ENCODE measurements at regions not wholly inside any gene's neighbourhood (a gene's known extent, or its start where the extent isn't known, plus 50 kb on each side); places are given as distances from the start of the nearest gene placed in this dataset.
"Not testable (repeated sequence)": the region's sequence is repeated elsewhere in the genome, so short reads cannot be mapped to it uniquely, and the experiment has no call there.

DNA sequence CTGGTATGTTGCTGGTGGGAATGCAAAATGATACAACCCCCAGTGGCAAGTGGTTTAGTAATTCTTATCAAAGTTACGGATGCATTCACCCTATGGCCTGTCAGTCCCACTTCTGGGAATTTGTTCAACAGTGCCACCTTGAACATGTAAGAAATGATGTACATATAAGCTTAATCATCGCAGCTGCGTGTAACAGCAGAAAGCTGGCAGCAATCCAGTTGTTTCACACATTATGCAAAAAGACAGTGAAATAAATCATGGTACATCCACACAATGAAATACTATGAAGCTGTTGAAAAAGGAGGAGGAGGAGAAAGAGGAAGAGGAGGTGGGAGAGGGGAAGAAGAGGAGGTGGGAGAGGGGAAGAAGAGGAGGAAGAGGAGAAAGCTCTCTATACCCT, 76.2 kb upstream of the MYL10 start:
- no peak for DNase-seq (ENCODE audit: extremely low read depth in 1 of 11, low read depth in 9 of 11, low spot score in 4 of 11)

DNA sequence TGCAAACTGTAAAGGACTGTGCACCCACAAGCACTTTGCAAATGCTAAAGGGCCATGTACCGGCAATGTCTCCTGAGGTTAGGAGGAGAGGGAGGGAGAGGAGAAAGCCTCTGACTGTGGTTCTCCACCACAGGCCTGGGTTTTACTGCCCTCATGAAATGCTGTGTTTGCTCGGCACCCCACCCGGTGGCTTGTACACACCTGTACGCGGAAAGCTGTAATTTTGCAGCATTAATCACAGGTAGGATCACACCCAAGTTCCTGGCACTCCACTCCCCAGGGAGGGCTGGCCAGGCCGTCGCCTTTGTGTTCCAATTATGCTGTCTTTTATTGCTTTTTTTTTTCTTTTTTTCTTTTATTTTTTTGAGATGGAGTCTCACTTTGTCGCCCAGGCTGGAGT, 78.5 kb upstream of the MYL10 start:
- DNase-seq (ENCODE audit: extremely low read depth in 1 of 11, low read depth in 9 of 11, low spot score in 4 of 11): no peak

DNA sequence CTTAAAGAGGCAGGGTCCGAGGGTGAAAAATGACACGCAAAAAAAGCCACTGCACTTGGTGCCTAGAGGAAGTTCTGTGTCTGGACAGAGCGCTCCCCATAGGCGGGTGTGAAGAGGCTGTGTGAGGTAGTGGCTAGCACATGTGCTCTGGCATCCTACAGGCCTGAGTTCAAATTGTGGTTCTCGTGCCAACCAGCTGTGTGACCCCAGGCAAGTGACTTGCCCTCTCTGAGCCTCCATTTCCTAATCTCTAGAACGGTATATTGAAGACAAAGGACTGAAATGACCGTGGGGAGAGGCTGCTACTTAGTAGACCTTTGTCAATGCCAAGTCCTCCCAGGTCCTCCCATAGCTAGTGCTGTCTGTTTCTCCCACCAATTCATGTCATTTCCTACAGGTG, 79.1 kb upstream of the MYL10 start:
- no peak for DNase-seq (ENCODE audit: extremely low read depth in 1 of 11, low read depth in 9 of 11, low spot score in 4 of 11)

DNA sequence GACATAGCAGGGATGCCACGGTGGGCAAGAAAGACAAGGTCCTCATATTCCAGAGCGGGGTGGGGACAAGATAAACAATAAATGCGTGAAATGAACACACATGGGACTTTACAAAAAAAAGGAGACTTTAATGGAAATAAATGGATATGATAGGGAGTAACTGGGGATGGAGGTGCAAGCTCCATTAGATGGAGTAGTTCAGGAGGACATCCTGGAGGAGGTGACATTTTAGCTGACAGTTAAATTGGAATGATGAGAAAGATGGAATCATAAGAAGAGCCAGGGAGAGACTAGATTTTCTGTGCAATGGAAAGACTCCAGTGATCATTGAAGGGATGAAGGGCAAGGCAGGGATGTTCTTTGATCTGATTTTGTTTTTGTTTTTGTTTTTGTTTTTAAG, 83.6 kb upstream of the MYL10 start:
- no peak for DNase-seq (ENCODE audit: extremely low read depth in 1 of 11, low read depth in 9 of 11, low spot score in 4 of 11)

DNA sequence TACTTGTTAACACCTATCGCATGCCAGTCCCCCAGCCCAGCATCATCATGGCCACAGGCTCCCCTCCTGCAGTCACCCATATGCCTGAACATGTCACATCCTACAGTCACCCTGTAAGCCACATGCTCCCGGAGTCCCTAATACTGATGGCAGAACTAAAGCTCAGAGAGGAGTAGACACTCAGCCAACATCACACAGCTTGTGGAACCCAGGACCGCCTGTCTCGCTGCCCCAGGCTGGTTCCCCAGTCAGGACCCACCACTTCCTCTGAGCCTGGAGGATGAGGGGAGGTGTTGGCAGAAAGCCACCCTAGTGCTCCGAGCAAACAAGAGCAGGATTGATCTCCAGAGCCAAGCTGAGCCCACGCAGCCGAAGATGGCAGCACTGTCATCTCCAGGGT, 85.0 kb upstream of the MYL10 start:
- no peak for DNase-seq (ENCODE audit: extremely low read depth in 1 of 11, low read depth in 9 of 11, low spot score in 4 of 11)

DNA sequence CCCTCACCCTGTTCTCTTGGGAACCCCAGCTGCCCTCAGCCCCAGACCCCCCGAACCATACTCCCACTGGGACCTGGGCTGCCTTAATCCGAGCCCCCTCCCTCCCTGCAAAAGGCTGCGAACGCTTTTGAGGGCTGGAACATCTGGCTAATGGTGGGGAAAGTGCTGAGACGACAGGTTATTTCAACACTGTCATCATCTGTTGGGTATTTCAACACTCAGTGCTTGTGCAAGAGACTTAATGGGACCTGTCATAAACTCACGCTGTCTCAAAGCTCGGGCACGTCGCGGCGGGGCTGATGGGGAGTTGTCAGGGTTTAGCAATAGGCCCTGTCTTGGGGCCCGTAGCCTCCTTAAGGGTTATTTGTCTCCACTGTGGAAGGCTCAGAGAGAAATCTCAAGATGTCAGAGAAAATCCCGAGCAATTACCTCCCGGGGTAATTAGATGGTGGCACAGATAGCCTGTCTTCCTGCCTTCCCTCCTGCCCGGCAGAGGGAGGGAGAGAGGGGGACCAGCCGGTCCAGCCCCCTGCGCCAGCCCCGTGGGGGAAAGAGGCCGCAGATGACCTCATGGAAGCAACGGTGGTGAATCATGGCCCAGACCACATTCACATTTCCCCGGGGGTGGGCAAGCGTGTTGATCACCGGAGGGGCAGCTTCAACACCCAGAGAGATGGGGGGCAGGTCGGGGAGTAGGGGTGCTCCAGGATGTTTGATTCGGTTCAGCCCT, 88.7 kb upstream of the MYL10 start:
- DNase-seq (ENCODE audit: extremely low read depth in 1 of 11, low read depth in 9 of 11, low spot score in 4 of 11): no peak

DNA sequence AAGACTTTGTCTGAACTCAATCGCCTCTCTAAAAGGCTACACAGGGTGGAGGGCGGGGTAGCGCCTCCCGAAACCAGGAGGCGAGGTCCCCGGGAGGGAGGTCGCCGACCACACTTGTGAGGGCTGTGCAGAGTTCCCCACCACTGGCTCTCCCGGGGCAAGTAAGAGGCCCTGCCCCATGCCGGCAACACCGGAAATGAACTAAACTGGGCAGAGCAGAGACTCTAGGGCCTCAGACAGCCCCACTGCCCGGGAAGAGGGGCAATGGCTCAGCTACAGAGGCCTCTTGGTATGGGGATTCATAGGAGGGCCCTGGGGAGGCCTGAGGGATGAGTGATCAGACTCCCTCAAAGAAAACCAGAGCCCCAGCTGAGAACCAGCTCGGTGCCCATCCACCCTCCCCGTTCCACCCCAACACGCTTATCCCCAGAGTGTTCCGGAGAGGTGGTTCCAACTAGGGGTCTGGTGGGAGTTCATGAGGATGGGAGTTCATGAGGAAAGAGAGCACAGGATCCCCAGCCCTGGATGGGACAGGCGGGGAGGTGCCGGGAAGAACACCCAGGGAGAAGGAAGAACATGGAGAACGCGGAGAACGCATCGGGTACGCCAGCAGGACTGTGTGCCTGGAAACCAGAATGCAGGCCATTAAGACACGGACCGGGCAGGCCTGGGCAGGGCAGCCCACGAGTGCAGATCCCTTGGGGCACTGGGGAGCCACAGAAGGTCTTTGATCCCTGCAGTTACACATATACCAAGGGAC, 89.4 kb upstream of the MYL10 start:
- DNase-seq (ENCODE audit: extremely low read depth in 1 of 11, low read depth in 9 of 11, low spot score in 4 of 11): no peak

DNA sequence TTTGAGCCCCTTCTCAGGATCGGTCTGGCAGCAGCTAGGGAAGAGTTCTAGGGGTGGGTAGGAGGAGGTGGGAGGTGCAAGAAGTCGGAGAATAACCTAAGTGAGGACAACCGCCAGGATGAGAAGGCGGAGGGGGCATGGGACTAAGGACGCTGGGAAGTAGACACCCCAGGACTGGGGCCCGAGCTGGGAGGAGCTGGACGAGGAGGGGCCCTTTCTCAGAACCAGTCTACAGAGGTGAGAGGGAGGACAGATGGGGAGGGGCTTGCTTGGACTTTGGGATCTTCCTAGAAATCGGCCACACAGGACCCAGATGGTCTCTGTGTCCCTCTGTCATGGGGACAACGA, 90.0 kb upstream of the MYL10 start:
- no peak for DNase-seq (ENCODE audit: extremely low read depth in 1 of 11, low read depth in 9 of 11, low spot score in 4 of 11)

DNA sequence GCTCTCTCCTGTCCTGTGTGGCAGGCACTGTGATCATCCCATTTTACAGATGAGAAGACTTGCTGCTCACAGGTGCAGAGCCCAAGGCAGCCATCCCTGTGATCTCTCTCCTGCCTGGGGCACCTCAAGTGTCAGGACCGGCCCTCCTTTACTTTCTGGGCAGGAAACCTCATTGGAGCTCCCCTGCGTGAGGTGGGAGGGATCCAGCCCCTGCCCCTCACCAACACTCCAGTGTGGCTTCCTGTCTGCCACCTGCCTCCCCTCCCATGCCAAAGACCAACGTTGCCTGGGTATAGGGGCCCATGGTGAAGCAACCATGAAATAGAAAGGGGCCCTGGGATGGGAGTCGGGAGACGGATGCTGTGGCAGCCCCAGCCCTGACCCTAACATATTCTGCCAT, 91.2 kb upstream of the MYL10 start:
- DNase-seq (ENCODE audit: extremely low read depth in 1 of 11, low read depth in 9 of 11, low spot score in 4 of 11): no peak

DNA sequence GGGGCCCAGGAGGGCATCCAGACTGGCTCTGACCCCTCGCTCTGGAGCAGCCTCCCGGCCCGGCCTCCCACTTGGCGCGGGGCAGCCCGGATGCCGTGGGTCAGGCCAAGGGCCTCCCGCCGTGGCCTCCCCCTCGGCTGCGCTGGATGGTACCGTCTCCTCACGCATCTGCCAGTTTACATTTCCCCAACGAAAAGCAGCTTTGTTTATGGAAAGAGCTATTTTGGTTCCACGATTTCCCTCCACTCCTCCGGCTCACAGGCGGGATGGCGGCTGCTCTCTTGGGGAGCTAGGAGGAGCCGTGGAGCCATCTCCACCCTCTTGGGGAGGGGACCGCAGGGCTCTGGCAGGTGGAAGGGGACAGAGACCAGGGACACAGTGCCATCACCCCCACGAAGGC, 93.2 kb upstream of the MYL10 start:
- DNase-seq (ENCODE audit: extremely low read depth in 1 of 11, low read depth in 9 of 11, low spot score in 4 of 11): no peak

DNA sequence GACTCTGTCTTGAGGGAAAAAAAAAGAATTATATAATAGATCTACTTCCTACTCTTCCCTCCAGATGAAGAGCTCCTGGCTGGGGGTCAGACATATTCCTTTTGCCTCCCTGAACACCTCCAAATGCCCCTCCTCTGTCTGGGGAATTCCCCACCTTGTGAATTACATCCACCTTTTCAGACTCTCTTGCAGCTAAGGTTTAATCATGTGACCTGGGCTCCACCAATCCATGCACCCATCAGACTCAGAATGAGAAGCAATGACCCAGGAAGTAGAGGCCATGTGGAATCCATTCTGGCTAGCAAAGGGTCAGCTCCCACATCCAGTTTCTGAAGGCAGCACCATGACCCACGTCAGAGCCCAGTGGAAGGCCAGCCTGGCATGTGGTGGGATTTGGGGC, 93.6 kb upstream of the CUX1 start:
- no peak for DNase-seq (ENCODE audit: extremely low read depth in 1 of 11, low read depth in 9 of 11, low spot score in 4 of 11)

DNA sequence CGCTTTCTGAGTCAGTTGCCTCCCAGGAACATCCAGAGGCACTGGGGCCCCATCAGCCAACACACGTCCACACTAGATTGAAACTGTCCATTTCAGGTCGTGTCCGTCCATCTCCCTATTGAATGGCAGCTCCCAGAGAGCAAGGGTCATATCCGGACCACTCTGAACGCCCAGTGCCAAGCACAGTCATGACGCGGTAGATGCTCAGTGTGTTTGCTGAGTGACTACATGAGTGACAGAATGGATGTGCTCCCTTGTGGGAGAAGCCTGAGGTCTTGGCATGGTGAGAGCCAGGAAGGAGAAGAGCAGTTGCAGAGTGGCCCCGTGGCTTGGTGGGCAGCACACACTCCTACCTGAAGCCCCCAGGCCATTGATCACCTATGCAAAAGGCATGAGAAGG, 92.5 kb upstream of the CUX1 start:
- no peak for DNase-seq (ENCODE audit: extremely low read depth in 1 of 11, low read depth in 9 of 11, low spot score in 4 of 11)

DNA sequence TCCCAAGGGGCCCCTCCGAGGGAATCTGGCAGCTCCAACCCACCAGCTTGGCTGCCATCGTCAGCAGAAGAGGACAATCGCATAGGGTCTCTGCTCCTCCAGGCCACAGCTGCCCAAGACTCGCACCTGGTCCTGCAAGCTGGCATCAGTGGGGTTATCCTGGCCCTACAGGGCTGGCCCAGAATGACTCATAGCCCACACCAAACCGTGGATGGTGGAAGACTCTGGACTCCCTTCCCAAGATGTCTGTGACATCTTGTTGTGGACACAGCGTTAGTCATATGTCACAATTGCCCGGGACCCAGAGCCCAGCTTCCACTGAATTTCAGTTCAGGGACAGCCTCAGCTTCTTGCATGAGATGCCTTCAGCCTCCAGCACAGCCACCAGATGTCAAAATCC, 91.5 kb upstream of the CUX1 start:
- no peak for DNase-seq (ENCODE audit: extremely low read depth in 1 of 11, low read depth in 9 of 11, low spot score in 4 of 11)

DNA sequence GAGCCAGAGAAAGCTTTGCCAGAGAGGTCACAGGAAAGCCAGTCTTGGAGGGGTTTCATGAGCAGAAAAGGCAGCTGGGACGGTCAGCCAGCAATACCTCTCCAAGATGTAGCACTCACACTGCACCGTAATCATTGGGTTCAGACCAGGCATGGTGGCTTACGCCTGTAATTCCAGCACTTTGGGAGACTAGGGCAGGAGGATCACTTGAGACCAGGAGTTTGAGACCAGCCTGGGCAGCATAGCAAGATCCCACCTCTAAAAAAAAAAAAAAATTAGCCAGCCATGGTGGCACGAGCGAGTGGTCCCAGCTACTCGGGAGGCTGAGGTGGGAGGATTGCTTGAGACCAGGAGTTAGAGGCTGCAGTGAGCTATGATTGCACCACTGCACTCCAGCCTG, 90.2 kb upstream of the CUX1 start:
- DNase-seq (ENCODE audit: extremely low read depth in 1 of 11, low read depth in 9 of 11, low spot score in 4 of 11): no peak

DNA sequence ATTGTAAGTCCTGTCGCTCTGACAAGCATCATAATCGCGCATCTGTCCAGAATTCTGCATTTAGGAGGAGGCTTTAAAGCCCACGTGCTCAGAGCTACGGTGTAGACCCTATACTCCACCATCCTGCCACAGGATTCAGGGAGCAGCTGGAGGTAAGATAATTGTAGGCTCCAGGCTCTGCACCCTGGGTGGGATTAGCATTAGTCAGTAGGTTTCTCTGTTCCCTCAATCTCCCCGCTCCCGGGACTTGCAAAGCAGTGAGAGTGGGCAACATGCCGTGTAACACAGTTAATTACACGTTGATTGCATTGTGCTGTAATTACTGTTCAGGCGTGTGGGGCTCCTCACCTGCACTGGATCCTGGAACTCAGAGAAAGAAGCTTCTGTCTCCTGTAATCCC, 89.3 kb upstream of the CUX1 start:
- DNase-seq (ENCODE audit: extremely low read depth in 1 of 11, low read depth in 9 of 11, low spot score in 4 of 11): no peak

DNA sequence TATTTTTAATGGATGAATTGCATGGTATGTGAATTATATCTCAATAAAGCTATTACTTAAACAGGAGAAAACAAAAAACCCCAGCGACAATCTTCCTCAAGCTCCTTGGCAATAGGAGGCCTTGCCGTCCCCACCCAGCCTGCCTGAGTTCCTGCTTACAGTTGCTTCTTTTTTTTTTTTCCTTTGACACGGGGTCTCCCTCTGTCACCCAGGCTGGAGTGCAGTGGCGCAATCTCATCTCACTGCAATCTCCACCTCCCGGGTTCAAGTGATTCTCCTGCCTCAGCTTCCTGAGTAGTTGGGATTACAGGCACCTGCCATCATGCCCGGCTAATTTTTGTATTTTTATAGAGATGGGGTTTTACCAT, 88.6 kb upstream of the CUX1 start:
- not testable (repeated sequence) for DNase-seq (ENCODE audit: extremely low read depth in 1 of 11, low read depth in 9 of 11, low spot score in 4 of 11)

DNA sequence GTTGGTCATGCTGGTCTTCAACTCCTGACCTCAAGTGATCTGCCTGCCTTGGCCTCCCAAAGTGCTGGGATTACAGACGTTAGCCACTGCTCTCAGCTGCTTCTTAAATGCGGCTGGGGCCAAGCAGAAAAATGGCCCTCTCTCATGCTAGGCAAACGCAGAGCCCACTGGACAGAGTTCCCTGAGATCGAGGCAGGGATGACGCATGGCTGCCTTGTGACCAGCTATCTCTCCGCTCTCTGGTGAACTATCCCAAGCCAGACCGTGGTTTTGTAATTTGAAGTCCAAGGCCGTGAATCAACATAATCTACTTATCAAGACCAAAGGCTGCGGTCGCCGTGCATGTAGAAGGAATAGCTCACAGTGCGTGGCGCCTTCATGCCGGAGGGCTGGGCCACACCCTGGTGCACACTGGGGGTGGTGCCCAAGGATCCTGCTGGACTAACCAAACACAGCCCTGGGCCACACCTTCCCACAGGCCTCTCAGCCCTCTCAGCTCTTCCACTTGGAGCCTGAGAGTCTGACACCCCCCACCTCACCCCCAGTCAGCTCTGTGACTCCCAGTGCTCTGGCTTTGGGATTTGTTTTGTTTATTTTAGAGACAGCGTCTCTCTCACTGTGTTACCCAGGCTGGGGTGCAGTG, 88.1 kb upstream of the CUX1 start:
- no peak for DNase-seq (ENCODE audit: extremely low read depth in 1 of 11, low read depth in 9 of 11, low spot score in 4 of 11)

DNA sequence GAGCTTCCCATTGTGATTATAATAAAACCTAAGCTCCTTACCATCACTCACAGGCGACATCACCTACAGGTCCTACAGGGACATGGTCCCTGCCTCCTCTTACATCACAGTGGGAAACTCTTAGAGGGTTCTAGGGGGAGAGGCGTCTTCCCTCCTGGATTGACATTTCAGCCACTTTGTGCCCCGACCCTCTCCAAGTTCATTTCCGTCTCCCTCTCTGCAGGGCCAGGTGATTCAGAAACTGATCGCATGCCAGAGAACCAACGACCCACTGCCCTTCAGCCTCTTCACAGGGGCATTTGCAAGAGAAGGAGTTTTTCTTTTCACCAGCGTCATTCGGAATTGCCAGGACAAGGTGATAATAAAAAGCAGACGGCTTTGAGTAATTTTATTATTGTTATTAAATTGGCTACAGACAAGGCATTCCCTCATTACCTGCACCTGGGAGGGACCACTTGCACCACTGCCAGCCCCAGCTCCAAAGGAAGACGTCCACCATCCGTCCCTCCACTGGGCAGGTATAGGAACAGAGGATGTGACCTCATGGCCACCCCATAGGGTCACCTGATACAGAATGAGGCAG, 85.8 kb upstream of the CUX1 start:
- DNase-seq (ENCODE audit: extremely low read depth in 1 of 11, low read depth in 9 of 11, low spot score in 4 of 11): no peak

DNA sequence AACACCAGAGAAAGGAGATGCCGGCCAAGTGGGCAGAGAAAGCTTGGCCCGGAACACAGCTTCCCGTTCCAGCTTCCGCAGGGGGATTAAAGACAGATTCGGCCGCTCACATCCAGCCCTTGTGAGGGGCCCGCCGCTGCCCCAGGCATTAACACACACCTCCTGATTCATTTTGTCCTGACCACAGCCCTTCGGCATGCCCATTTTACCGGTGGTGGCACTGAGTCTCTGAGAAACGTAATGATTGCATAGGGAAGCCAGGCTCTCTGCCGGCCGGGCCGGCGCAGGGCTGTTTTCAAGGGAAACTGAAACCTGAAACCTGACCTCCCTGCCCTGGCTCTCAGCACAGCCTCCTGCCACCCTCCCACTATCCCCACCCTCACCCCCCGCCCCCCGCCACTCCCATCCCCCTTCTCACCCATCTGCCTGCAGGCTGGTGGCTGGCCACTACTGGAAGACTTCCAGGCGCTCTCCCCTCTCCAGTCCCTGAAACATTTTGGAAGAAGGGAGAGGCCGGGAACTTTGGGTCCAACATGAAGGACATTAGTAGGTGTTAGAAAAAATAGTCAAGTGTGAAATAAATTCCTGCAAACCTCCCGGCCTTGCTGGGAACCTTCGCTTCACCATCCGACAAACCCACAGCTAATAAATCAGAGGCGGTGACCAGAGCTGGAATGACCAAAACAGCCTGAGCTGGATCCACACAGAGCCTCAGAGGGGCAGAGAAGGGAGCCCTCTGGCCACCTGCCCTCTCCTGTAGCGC, 83.5 kb upstream of the CUX1 start:
- peak in 4 of 11 donors; percentile 64 to 81 (median 76) for DNase-seq (ENCODE audit: extremely low read depth in 1 of 11, low read depth in 9 of 11, low spot score in 4 of 11)

DNA sequence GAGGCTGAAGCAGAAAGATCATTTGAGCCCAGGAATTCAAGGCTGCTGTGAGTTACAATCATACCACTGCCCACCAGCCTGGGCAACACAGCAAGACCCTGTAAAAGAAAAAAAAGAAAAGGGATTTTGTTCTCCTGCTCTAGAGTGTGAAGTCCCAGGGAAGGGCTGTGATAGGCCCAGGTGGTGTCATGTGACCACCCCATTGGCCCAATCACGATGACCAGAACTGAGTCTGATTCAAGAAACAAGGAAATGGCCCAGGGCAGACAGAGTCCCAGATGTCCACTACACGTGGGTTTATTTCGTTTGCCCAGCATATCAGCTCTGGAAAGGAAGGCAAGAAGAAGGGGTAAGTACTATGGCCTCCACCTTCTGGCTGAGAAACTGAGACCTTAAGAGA, 81.3 kb upstream of the CUX1 start:
- DNase-seq (ENCODE audit: extremely low read depth in 1 of 11, low read depth in 9 of 11, low spot score in 4 of 11): no peak

Data from renal cortex interstitium (tissue), 11 donors.